Thymus (tissue), 11 donors: ENCODE measurements at regions not wholly inside any gene's neighbourhood (a gene's known extent, or its start where the extent isn't known, plus 50 kb on each side); places are given as distances from the start of the nearest gene placed in this dataset.

ENCODE experiments used
- DNase-seq, 9 donors: peaks; one replicate each; pipeline ENCODE4 v3.0.0-alpha.2; 2013; ENCODE audit warnings: low spot score in 9 of 9, low read depth in 6 of 9, missing footprints in 1 of 9
- H3K27ac ChIP-seq, 2 donors: one replicate each; pipeline ENCODE4 v1.5.1; 2013; ENCODE audit warnings: control low read depth in 1 of 2, low read depth in 1 of 2, low read length in 1 of 2, mild to moderate bottlenecking in 1 of 2, moderate library complexity in 1 of 2
- H3K27me3 ChIP-seq, 2 donors: one replicate each; pipeline ENCODE4 v1.5.1; 2013; ENCODE audit warnings: low read length in 1 of 2; ENCODE audit not compliant: control insufficient read depth in 2 of 2, insufficient read depth in 1 of 2
- H3K36me3 ChIP-seq, 2 donors: one replicate each; pipeline ENCODE4 v1.5.1; 2013; ENCODE audit warnings: low read length in 1 of 2, mild to moderate bottlenecking in 1 of 2, moderate library complexity in 1 of 2; ENCODE audit not compliant: control insufficient read depth in 2 of 2, insufficient read depth in 2 of 2
- H3K4me1 ChIP-seq, 2 donors: one replicate each; pipeline ENCODE4 v1.5.1; 2013; ENCODE audit warnings: low read length in 2 of 2; ENCODE audit not compliant: control insufficient read depth in 2 of 2, insufficient read depth in 2 of 2
- H3K4me3 ChIP-seq, 2 donors: one replicate each; pipeline ENCODE4 v1.5.1; 2013; ENCODE audit warnings: low read length in 2 of 2, control low read depth in 1 of 2, mild to moderate bottlenecking in 1 of 2
- H3K9me3 ChIP-seq, 2 donors: one replicate each; pipeline ENCODE4 v1.5.1; 2013; ENCODE audit warnings: low read length in 1 of 2, mild to moderate bottlenecking in 1 of 2; ENCODE audit not compliant: control insufficient read depth in 2 of 2, insufficient read depth in 1 of 2
- WGBS: extraction: QIAGEN DNeasy Blood & Tissue Kit; methylation state at CpG from one replicate; pipeline ENCODE4 v1.1.7; 2013; 5-methylcytosine and 5-hydroxymethylcytosine counted together
- donor health status: healthy.

DNA sequence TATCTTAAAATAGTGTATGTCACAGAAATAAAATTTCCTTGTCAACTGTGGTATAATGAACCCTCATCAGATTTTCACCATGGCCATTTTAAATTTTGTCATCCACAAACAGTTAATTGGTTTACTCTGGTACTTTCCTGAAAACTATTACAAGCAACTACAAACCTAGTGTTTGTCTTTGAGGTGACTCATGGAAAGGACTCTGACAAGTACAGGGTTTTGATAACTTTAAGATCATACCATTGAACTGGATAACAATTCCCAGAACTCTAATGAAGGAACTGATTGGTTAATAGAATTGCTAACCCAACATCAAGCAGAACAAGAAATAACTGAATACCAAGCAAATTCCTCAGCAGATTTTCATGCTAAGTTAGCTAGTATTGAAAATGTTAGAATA lies 237.7 kb upstream of the IPO5 start:
- H3K27ac ChIP-seq: no peak overlapping the region
- H3K36me3 ChIP-seq: no peaks in the 10 kb centered on the region
- H3K9me3 ChIP-seq: no peaks in the 10 kb centered on the region

DNA sequence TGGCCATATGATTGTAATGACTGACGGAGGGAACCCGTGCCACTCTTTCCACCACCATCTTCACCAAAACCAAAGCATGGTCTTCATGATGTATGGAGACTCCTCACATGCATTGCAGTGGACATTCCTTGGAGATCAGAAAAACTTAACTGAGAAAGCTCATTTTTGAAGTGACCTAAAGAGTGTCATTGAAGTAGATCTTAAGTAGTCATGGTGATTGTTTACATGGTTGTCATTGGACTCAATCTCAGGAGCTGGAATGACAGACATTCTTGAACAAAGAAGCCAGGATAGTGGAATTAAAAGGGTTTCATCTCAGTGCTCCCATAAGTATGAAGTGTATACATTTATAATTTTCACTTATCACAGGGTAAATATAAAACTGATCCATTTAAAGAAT lies 236.7 kb upstream of the IPO5 start:
- Histone ChIP-seq H3K27ac (no peak overlapping the region), H3K9me3 (no peaks in the 10 kb centered on the region), H3K36me3 (no peaks in the 10 kb centered on the region), H3K27me3 (no peaks in the 10 kb centered on the region), H3K4me1 (no peaks in the 10 kb centered on the region), H3K4me3 (no peak overlapping the region)
- no peak for DNase-seq
- 97% methylated on average over 2 of the region's 2 CpGs for WGBS

More for the DNA sequence above, 237.7 kb upstream of the IPO5 start:
- no peak for DNase-seq
- no peak overlapping the region for H3K4me3 ChIP-seq
- H3K4me1 ChIP-seq: no peaks in the 10 kb centered on the region
- no peaks in the 10 kb centered on the region for H3K27me3 ChIP-seq

GRCh38 chr13:97719736-97720135 lies 233.7 kb upstream of the IPO5 start:
- H3K4me3 ChIP-seq: no peak overlapping the region
- no peaks in the 10 kb centered on the region for H3K27me3 ChIP-seq
- no peak overlapping the region for H3K27ac ChIP-seq
- no peaks in the 10 kb centered on the region for H3K9me3 ChIP-seq
- DNase-seq: no peak
- H3K36me3 ChIP-seq: no peaks in the 10 kb centered on the region
- H3K4me1 ChIP-seq: no peaks in the 10 kb centered on the region
- WGBS: 97% methylated on average over 3 of the region's 3 CpGs

- Histone ChIP-seq H3K27ac (no peak overlapping the region), H3K4me1 (no peaks in the 10 kb centered on the region), H3K4me3 (no peak overlapping the region), H3K36me3 (no peaks in the 10 kb centered on the region), H3K9me3 (no peaks in the 10 kb centered on the region), H3K27me3 (no peaks in the 10 kb centered on the region)
- 94% methylated on average over 4 of the region's 4 CpGs for WGBS
- no peak for DNase-seq
Measured at GRCh38 chr13:97720896-97721295, 232.6 kb upstream of the IPO5 start.

GRCh38 chr13:97723655-97724054 lies 229.8 kb upstream of the IPO5 start:
- Histone ChIP-seq H3K4me1 (no peaks in the 10 kb centered on the region), H3K4me3 (no peak overlapping the region), H3K27me3 (no peaks in the 10 kb centered on the region), H3K9me3 (no peaks in the 10 kb centered on the region), H3K27ac (no peak overlapping the region), H3K36me3 (no peaks in the 10 kb centered on the region)
- 63% methylated on average over 4 of the region's 4 CpGs for WGBS
- DNase-seq: no peak

DNA sequence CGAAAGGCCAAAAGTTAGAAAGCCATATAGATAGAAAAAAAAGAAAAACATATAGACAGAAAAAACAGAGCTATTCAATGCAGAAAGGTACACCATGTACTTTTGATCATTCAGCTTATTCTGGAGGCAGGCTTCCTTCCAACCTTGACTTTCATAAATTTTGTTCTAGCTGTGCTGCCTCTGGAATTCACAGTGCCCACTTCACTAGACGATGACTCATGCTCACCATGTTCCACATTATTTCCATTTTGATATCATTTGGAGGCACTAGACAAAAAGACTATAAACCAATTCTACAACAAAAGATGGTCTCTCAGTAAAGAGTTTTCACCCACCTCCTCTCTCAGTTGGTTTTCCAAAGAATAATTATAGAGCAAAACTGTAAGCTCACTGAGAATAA lies 229.0 kb upstream of the IPO5 start:
- WGBS: 99% methylated on average over 2 of the region's 2 CpGs
- no peak overlapping the region for H3K4me3 ChIP-seq
- H3K36me3 ChIP-seq: no peaks in the 10 kb centered on the region
- H3K27me3 ChIP-seq: no peaks in the 10 kb centered on the region
- no peaks in the 10 kb centered on the region for H3K4me1 ChIP-seq
- H3K27ac ChIP-seq: no peak overlapping the region
- H3K9me3 ChIP-seq: no peaks in the 10 kb centered on the region
- DNase-seq: no peak

GRCh38 chr13:97726664-97727280 lies 226.7 kb upstream of the IPO5 start:
- Histone ChIP-seq H3K9me3 (peaks cover 0 to 5% of the 10 kb centered on the region in 2 donors), H3K27ac (no peak overlapping the region), H3K4me1 (no peaks in the 10 kb centered on the region), H3K36me3 (no peaks in the 10 kb centered on the region), H3K4me3 (no peak overlapping the region), H3K27me3 (no peaks in the 10 kb centered on the region)
- DNase-seq: no peak
- 84% methylated on average over 4 of the region's 4 CpGs for WGBS

GRCh38 chr13:97727991-97728390 lies 225.5 kb upstream of the IPO5 start:
- no peaks in the 10 kb centered on the region for H3K4me1 ChIP-seq
- H3K27ac ChIP-seq: no peak overlapping the region

GRCh38 chr13:97736436-97736835 lies 217.0 kb upstream of the IPO5 start:
- Histone ChIP-seq H3K9me3 (no peaks in the 10 kb centered on the region), H3K4me3 (no peak overlapping the region), H3K4me1 (no peaks in the 10 kb centered on the region), H3K36me3 (no peaks in the 10 kb centered on the region), H3K27me3 (no peaks in the 10 kb centered on the region), H3K27ac (no peak overlapping the region)
- DNase-seq: no peak
- 97% methylated on average over 5 of the region's 5 CpGs for WGBS

More at GRCh38 chr13:97727991-97728390, 225.5 kb upstream of the IPO5 start:
- Histone ChIP-seq H3K27me3 (no peaks in the 10 kb centered on the region), H3K4me3 (no peak overlapping the region), H3K36me3 (no peaks in the 10 kb centered on the region), H3K9me3 (peaks cover 0 to 5% of the 10 kb centered on the region in 2 donors)
- WGBS: 94% methylated on average over 4 of the region's 4 CpGs
- DNase-seq: no peak

- WGBS: 79% methylated on average over 2 of the region's 2 CpGs
- Histone ChIP-seq H3K4me1 (no peaks in the 10 kb centered on the region), H3K4me3 (no peak overlapping the region), H3K27ac (no peak overlapping the region), H3K36me3 (no peaks in the 10 kb centered on the region), H3K27me3 (no peaks in the 10 kb centered on the region), H3K9me3 (no peaks in the 10 kb centered on the region)
- no peak for DNase-seq
Measured at GRCh38 chr13:97742084-97742483, 211.4 kb upstream of the IPO5 start.
